Ovary (tissue), 7 donors: ENCODE measurements at regions not wholly inside any gene's neighbourhood (a gene's known extent, or its start where the extent isn't known, plus 50 kb on each side); places are given as distances from the start of the nearest gene placed in this dataset.

ENCODE experiments used
- DNase-seq, 5 donors: peaks; one replicate each; pipeline ENCODE4 v3.0.0-alpha.2; 2019 to 2020
- H3K27ac ChIP-seq, 2 donors: fragments of 200-600 bp; one replicate each; pipeline versions ENCODE4 v1.5.1 to v1.8.0; 2019 to 2022
- H3K27me3 ChIP-seq: fragments of 200-600 bp; one replicate; pipeline ENCODE4 v1.8.0; 2022
- H3K36me3 ChIP-seq: fragments of 200-600 bp; sonication (generic); one replicate; pipeline ENCODE4 v1.5.1; 2019
- H3K4me1 ChIP-seq: one replicate; pipeline ENCODE4 v1.8.1; 2013; ENCODE audit warnings: mild to moderate bottlenecking, moderate library complexity; ENCODE audit not compliant: insufficient read depth
- H3K4me3 ChIP-seq: fragments of 200-600 bp; sonication (generic); one replicate; pipeline ENCODE4 v1.5.1; 2017
- H3K9me3 ChIP-seq, 2 donors: fragments of 200-600 bp in 1 of 2; sonication (generic) in 1 of 2; one replicate each; pipeline versions ENCODE4 v1.5.1 to v1.8.1; 2013 to 2019; ENCODE audit warnings: mild to moderate bottlenecking in 1 of 2, moderate library complexity in 1 of 2
- CTCF ChIP-seq, 3 donors: fragments of 450-650 bp in 2 of 3; fragments of 200-600 bp in 1 of 3; IDR thresholded peaks; one replicate each; pipeline versions ENCODE4 v1.5.1 to v1.8.0; 2016 to 2022; ENCODE audit warnings: antibody characterized with exemption in 3 of 3, mild to moderate bottlenecking in 1 of 3
- EP300 ChIP-seq: sonication (generic); formaldehyde crosslinking; IDR thresholded peaks from one replicate; pipeline ENCODE4 v1.6.1; 2017; ENCODE audit warnings: antibody characterized with exemption
- POLR2A ChIP-seq: fragments of 450-650 bp; IDR thresholded peaks from one replicate; pipeline ENCODE4 v1.6.1; 2017; ENCODE audit warnings: antibody characterized with exemption, mild to moderate bottlenecking, moderate library complexity
- WGBS, 3 donors: extraction: QIAGEN DNeasy Blood & Tissue Kit in 1 of 3; methylation state at CpG; one replicate each; pipeline versions ENCODE4 v1.1.5 to v1.1.7; 2013 to 2017; 5-methylcytosine and 5-hydroxymethylcytosine counted together
- intact Hi-C, 4 donors: fragments of 100-400 bp; cut with DNase I; formaldehyde crosslinking; loops; one replicate each; pipeline versions ENCODE4 v1.11.0 to v1.15.1; 2022 to 2023
- donor health status: DM: no; HTN: no; CAD: no; lungs with moderate emphysema.
- donor health status: DM: no; HTN: no; CAD: no.
- donor health status: Bipolar disorder and iron deficiency.
- donor health status: DM: no; HTN: no; CAD: no.
- donor health status: DM: yes; HTN: yes; CAD: no.

- H3K36me3 ChIP-seq: no peaks in the 10 kb centered on the region
- no peaks in the 10 kb centered on the region for H3K9me3 ChIP-seq
- WGBS, 3 donors: 94 to 98% (median 96%) methylated on average over 2 of the region's 2 CpGs
- H3K4me1 ChIP-seq: no peaks in the 10 kb centered on the region
- H3K27ac ChIP-seq: no peak overlapping the region
- H3K27me3 ChIP-seq: no peaks in the 10 kb centered on the region
- no peak for DNase-seq
- intact Hi-C loops: no loop called here
- no peak overlapping the region for H3K4me3 ChIP-seq
- TF ChIP-seq CTCF (IDR thresholded peaks at IDR 0.05): no peak
- TF ChIP-seq EP300: no peak
- TF ChIP-seq POLR2A: no peak
Observed at GRCh38 chr4:11010624-11011023, 326.1 kb upstream of the CLNK start.

- H3K4me3 ChIP-seq: no peak overlapping the region
- H3K36me3 ChIP-seq: no peaks in the 10 kb centered on the region
- H3K4me1 ChIP-seq: no peaks in the 10 kb centered on the region
- no peaks in the 10 kb centered on the region for H3K27me3 ChIP-seq
- intact Hi-C loops: no loop called here
- no peaks in the 10 kb centered on the region for H3K9me3 ChIP-seq
- H3K27ac ChIP-seq: no peak overlapping the region
- TF ChIP-seq CTCF (IDR thresholded peaks at IDR 0.05) (no peak), EP300 (no peak), POLR2A (no peak)
- 36 to 47% (median 45%) methylated on average over 1 of the region's 1 CpG for WGBS, 3 donors
- DNase-seq: no peak
Observed at GRCh38 chr4:11009281-11009680, 324.7 kb upstream of the CLNK start.

- no peaks in the 10 kb centered on the region for H3K36me3 ChIP-seq
- 91 to 95% (median 93%) methylated on average over 4 of the region's 4 CpGs for WGBS, 3 donors
Observed at GRCh38 chr4:11005300-11005699, 320.7 kb upstream of the CLNK start.

GRCh38 chr4:11004818-11005217, 320.2 kb upstream of the CLNK start:
- no peak overlapping the region for H3K4me3 ChIP-seq
- H3K27ac ChIP-seq: no peak overlapping the region
- 89 to 94% (median 92%) methylated on average over 6 of the region's 6 CpGs for WGBS, 3 donors
- no peak for DNase-seq
- H3K36me3 ChIP-seq: no peaks in the 10 kb centered on the region
- no peaks in the 10 kb centered on the region for H3K9me3 ChIP-seq
- H3K4me1 ChIP-seq: no peaks in the 10 kb centered on the region
- H3K27me3 ChIP-seq: no peaks in the 10 kb centered on the region
- no peak for TF ChIP-seq EP300
- no peak for TF ChIP-seq POLR2A
- no peak for TF ChIP-seq CTCF (IDR thresholded peaks at IDR 0.05)
- intact Hi-C loops: no loop called here

More at GRCh38 chr4:11005300-11005699, 320.7 kb upstream of the CLNK start:
- no peak overlapping the region for H3K27ac ChIP-seq
- TF ChIP-seq POLR2A: no peak
- no peak for TF ChIP-seq CTCF (IDR thresholded peaks at IDR 0.05)
- TF ChIP-seq EP300: no peak
- H3K4me3 ChIP-seq: no peak overlapping the region
- H3K27me3 ChIP-seq: no peaks in the 10 kb centered on the region
- no peak for DNase-seq
- H3K9me3 ChIP-seq: no peaks in the 10 kb centered on the region
- intact Hi-C loops: no loop called here
- no peaks in the 10 kb centered on the region for H3K4me1 ChIP-seq

GRCh38 chr4:11002961-11003360, 318.4 kb upstream of the CLNK start:
- no peaks in the 10 kb centered on the region for H3K36me3 ChIP-seq
- H3K27me3 ChIP-seq: no peaks in the 10 kb centered on the region
- DNase-seq: no peak
- H3K4me3 ChIP-seq: no peak overlapping the region
- no peak for TF ChIP-seq CTCF (IDR thresholded peaks at IDR 0.05)
- no peak for TF ChIP-seq EP300
- no peak for TF ChIP-seq POLR2A
- 77 to 91% (median 84%) methylated on average over 2 of the region's 2 CpGs for WGBS, 3 donors
- no peaks in the 10 kb centered on the region for H3K4me1 ChIP-seq
- H3K27ac ChIP-seq: no peak overlapping the region
- intact Hi-C loops: no loop called here
- H3K9me3 ChIP-seq: no peaks in the 10 kb centered on the region
